ENCODE measurements at regions not wholly inside any gene's neighbourhood (a gene's known extent, or its start where the extent isn't known, plus 50 kb on each side); places are given as distances from the start of the nearest gene placed in this dataset.

- no peak for TF ChIP-seq RAD21 (IDR thresholded peaks at IDR 0.05)
- TF ChIP-seq YY1 (IDR thresholded peaks at IDR 0.05) = no peak
Measured at GRCh38 chrX:140091125-140091886, 126.0 kb upstream of the CXorf66 start.
